ENCODE measurements at regions not wholly inside any gene's neighbourhood (a gene's known extent, or its start where the extent isn't known, plus 50 kb on each side); places are given as distances from the start of the nearest gene placed in this dataset.

DNA sequence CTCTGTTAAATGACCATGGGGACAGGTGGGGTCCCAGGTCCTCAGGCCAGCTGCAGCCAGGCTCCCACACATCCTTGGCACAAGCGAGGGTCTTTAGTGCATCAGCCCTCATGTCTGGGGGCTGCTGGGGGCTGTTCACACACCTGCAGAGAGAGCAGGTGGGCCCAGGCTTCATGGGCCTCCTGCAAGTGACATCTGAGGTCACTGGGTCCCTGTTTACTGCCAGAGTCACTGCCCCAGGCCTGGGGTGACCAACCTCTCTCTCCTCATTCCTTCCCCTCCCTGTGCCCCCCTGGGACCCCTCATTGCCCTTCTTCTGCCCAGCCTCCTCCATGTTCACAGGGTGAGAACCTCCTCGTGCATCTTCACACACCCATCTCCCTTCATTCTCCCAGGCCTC is 92.4 kb downstream of the RTL6 start:
- TF ChIP-seq, protein P1, sequence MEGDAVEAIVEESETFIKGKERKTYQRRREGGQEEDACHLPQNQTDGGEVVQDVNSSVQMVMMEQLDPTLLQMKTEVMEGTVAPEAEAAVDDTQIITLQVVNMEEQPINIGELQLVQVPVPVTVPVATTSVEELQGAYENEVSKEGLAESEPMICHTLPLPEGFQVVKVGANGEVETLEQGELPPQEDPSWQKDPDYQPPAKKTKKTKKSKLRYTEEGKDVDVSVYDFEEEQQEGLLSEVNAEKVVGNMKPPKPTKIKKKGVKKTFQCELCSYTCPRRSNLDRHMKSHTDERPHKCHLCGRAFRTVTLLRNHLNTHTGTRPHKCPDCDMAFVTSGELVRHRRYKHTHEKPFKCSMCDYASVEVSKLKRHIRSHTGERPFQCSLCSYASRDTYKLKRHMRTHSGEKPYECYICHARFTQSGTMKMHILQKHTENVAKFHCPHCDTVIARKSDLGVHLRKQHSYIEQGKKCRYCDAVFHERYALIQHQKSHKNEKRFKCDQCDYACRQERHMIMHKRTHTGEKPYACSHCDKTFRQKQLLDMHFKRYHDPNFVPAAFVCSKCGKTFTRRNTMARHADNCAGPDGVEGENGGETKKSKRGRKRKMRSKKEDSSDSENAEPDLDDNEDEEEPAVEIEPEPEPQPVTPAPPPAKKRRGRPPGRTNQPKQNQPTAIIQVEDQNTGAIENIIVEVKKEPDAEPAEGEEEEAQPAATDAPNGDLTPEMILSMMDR (optimal IDR thresholded peaks at IDR 0.05 in 1 of 3, IDR thresholded peaks at IDR 0.05 in 1 of 3, conservative IDR thresholded peaks at IDR 0.05 in 1 of 3; ENCODE audit: extremely low read depth in 1 of 3, insufficient read depth in 2 of 3, low read length in 3 of 3): no peak
- no peak for TF ChIP-seq EZH2 (IDR thresholded peaks at IDR 0.05; ENCODE audit: low read length)
- H3K27me3 ChIP-seq (ENCODE audit: control insufficient read depth, extremely low read depth, insufficient read depth, low read length): peaks cover 24% of the 10 kb centered on the region
- H3K4me2 ChIP-seq (ENCODE audit: control insufficient read depth, extremely low read depth, insufficient read depth, low read depth, low read length): no peak overlapping the region
- H3K36me3 ChIP-seq (ENCODE audit: control insufficient read depth in 2 of 2, extremely low read depth in 1 of 2, insufficient read depth in 2 of 2, low read length in 2 of 2): no peaks in the 10 kb centered on the region
- DNase-seq (ENCODE audit: low read depth, low spot score): no peak
- H4K20me1 ChIP-seq (ENCODE audit: control insufficient read depth, extremely low read depth, insufficient read depth, low read length): no peaks in the 10 kb centered on the region
- no peaks in the 10 kb centered on the region for H3K79me2 ChIP-seq (ENCODE audit: control insufficient read depth, insufficient read depth, low read length)
- no peak overlapping the region for H3K4me3 ChIP-seq (ENCODE audit: control insufficient read depth in 2 of 3, extremely low read depth in 1 of 3, insufficient read depth in 2 of 3, low read depth in 1 of 3, low read length in 3 of 3)
- no peak overlapping the region for H3K27ac ChIP-seq (ENCODE audit: control insufficient read depth, insufficient read depth, low read length)
- H3K9me3 ChIP-seq (ENCODE audit: control insufficient read depth, low read depth, low read length): no peaks in the 10 kb centered on the region
- no peak for FAIRE-seq
- no peak overlapping the region for H3K9ac ChIP-seq (ENCODE audit: control insufficient read depth, extremely low read depth, insufficient read depth, low read length)
- no peaks in the 10 kb centered on the region for H3K4me1 ChIP-seq (ENCODE audit: control insufficient read depth, extremely low read depth, insufficient read depth, low read length)
- H2AFZ ChIP-seq (ENCODE audit: control insufficient read depth, low read length): no peak overlapping the region
- dilution Hi-C loops (cut with MboI; ENCODE audit: extremely low pct_ligation_motif_present, low sequenced_read_pairs): no loop called here
- H3K9me1 ChIP-seq (ENCODE audit: control insufficient read depth, extremely low read depth, insufficient read depth, low read length): no peaks in the 10 kb centered on the region

DNA sequence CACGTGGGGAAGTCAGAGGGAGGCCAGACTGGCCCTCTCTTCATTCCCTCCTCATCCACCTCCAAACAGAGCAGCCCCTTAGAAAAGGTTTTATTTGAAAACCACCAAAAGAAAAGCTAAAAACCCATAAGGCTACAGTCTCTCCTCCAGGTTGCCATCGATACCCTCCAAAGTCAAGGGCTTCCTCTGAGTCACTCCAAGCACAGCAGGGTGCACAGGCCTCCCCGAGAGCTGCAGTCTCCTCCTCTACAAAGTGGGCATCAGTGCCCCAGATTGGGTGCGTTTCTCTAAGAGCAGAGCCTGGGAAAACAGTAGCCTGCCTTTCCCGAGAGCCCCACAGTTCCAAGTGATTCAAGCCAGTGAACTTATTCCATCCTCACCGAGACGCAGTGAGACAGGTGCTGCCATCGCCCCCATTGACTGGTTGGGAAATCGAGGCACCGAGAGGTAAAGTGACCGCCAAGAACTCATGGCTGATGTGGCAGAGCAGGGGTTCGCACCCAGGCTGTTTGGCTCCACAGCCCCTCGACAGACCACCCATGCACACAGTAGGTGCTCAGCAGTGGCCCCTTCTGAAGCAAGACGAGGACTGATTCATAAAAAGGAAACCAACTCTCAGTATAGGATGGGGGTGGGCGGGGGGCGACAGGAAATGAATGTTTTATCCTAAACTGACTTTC is 91.7 kb upstream of the SHISAL1 start:
- H3K4me1 ChIP-seq (ENCODE audit: control insufficient read depth, extremely low read depth, insufficient read depth, low read length): no peaks in the 10 kb centered on the region
- FAIRE-seq (no peak), DNase-seq (ENCODE audit: low read depth, low spot score) (no peak)
- H3K27me3 ChIP-seq (ENCODE audit: control insufficient read depth, extremely low read depth, insufficient read depth, low read length): peaks cover 16% of the 10 kb centered on the region
- H3K9me1 ChIP-seq (ENCODE audit: control insufficient read depth, extremely low read depth, insufficient read depth, low read length): no peaks in the 10 kb centered on the region
- H3K9me3 ChIP-seq (ENCODE audit: control insufficient read depth, low read depth, low read length): no peaks in the 10 kb centered on the region
- H3K9ac ChIP-seq (ENCODE audit: control insufficient read depth, extremely low read depth, insufficient read depth, low read length): no peak overlapping the region
- no peak overlapping the region for H2AFZ ChIP-seq (ENCODE audit: control insufficient read depth, low read length)
- no peak for TF ChIP-seq EZH2 (IDR thresholded peaks at IDR 0.05; ENCODE audit: low read length)
- TF ChIP-seq, protein P1 (optimal IDR thresholded peaks at IDR 0.05 in 1 of 3, IDR thresholded peaks at IDR 0.05 in 1 of 3, conservative IDR thresholded peaks at IDR 0.05 in 1 of 3; ENCODE audit: extremely low read depth in 1 of 3, insufficient read depth in 2 of 3, low read length in 3 of 3): no peak
- dilution Hi-C loops (cut with MboI; ENCODE audit: extremely low pct_ligation_motif_present, low sequenced_read_pairs): no loop called here
- H3K79me2 ChIP-seq (ENCODE audit: control insufficient read depth, insufficient read depth, low read length): no peaks in the 10 kb centered on the region
- no peaks in the 10 kb centered on the region for H4K20me1 ChIP-seq (ENCODE audit: control insufficient read depth, extremely low read depth, insufficient read depth, low read length)
- no peak overlapping the region for H3K27ac ChIP-seq (ENCODE audit: control insufficient read depth, insufficient read depth, low read length)
- no peak overlapping the region for H3K4me2 ChIP-seq (ENCODE audit: control insufficient read depth, extremely low read depth, insufficient read depth, low read depth, low read length)
- no peak overlapping the region for H3K4me3 ChIP-seq (ENCODE audit: control insufficient read depth in 2 of 3, extremely low read depth in 1 of 3, insufficient read depth in 2 of 3, low read depth in 1 of 3, low read length in 3 of 3)
- no peaks in the 10 kb centered on the region for H3K36me3 ChIP-seq (ENCODE audit: control insufficient read depth in 2 of 2, extremely low read depth in 1 of 2, insufficient read depth in 2 of 2, low read length in 2 of 2)
